Mesenchymal stem cell (in vitro differentiated cells and primary cell): ENCODE measurements at regions not wholly inside any gene's neighbourhood (a gene's known extent, or its start where the extent isn't known, plus 50 kb on each side); places are given as distances from the start of the nearest gene placed in this dataset.

Experiments
- DNase-seq: peaks from one replicate; pipeline ENCODE4 v3.0.0-alpha.2; 2013
- H2AFZ ChIP-seq: one replicate; pipeline ENCODE4 v1.6.1; 2013; ENCODE audit warnings: low read depth, mild to moderate bottlenecking, control low read depth, inconsistent platforms, low read length, moderate library complexity
- H2AK5ac ChIP-seq: 2 replicates; pipeline ENCODE4 v1.6.1; 2013; ENCODE audit warnings: low read length, moderate library complexity, mild to moderate bottlenecking, inconsistent platforms; ENCODE audit not compliant: severe bottlenecking
- H2BK120ac ChIP-seq: one replicate; pipeline ENCODE4 v1.6.1; 2013; ENCODE audit warnings: low read depth, mild to moderate bottlenecking, inconsistent platforms, low read length, moderate library complexity
- H2BK12ac ChIP-seq, 2 experiments: one replicate each; pipeline ENCODE4 v1.6.1; 2013; ENCODE audit warnings: inconsistent platforms in 2 of 2, low read length in 2 of 2, mild to moderate bottlenecking in 2 of 2, moderate library complexity in 2 of 2, control low read depth in 1 of 2
- H2BK15ac ChIP-seq: one replicate; pipeline ENCODE4 v1.6.1; 2013; ENCODE audit warnings: mild to moderate bottlenecking, low read depth, inconsistent platforms; ENCODE audit not compliant: poor library complexity, severe bottlenecking
- H2BK5ac ChIP-seq: 2 replicates; pipeline ENCODE4 v1.6.1; 2013; ENCODE audit warnings: low read depth, mild to moderate bottlenecking, low read length, control low read depth, inconsistent platforms; ENCODE audit not compliant: poor library complexity, severe bottlenecking
- H3K14ac ChIP-seq, 2 experiments: one replicate each; pipeline ENCODE4 v1.6.1; 2013; ENCODE audit warnings: inconsistent platforms in 2 of 2, low read length in 2 of 2, control low read depth in 1 of 2, mild to moderate bottlenecking in 1 of 2, moderate library complexity in 1 of 2
- H3K18ac ChIP-seq, 2 experiments: one replicate each; pipeline ENCODE4 v1.6.1; 2013; ENCODE audit warnings: inconsistent platforms in 2 of 2, low read length in 2 of 2, control low read depth in 1 of 2, low read depth in 1 of 2, mild to moderate bottlenecking in 1 of 2
- H3K23ac ChIP-seq, 2 experiments: one replicate each; pipeline ENCODE4 v1.6.1; 2013; ENCODE audit warnings: inconsistent platforms in 2 of 2, low read length in 2 of 2, mild to moderate bottlenecking in 2 of 2, moderate library complexity in 2 of 2, control low read depth in 1 of 2
- H3K27ac ChIP-seq: 2 replicates; pipeline ENCODE4 v1.5.1; 2013; ENCODE audit warnings: mild to moderate bottlenecking, moderate library complexity, low read length, control low read depth, inconsistent platforms; ENCODE audit not compliant: poor library complexity, severe bottlenecking
- H3K27me3 ChIP-seq, 2 experiments: 2 replicates each; pipeline versions ENCODE4 v1.6.1 to v1.7.0; 2013; ENCODE audit warnings: low read length in 2 of 2, mild to moderate bottlenecking in 2 of 2, moderate library complexity in 2 of 2, control low read depth in 1 of 2, inconsistent platforms in 1 of 2; ENCODE audit not compliant: control insufficient read depth in 1 of 2, insufficient read depth in 1 of 2
- H3K36me3 ChIP-seq, 2 experiments: 2 replicates each; pipeline versions ENCODE4 v1.6.1 to v1.7.0; 2013; ENCODE audit warnings: low read length in 2 of 2, control low read depth in 1 of 2, inconsistent platforms in 1 of 2, low read depth in 1 of 2, mild to moderate bottlenecking in 1 of 2; ENCODE audit not compliant: insufficient read depth in 2 of 2, control insufficient read depth in 1 of 2
- H3K4ac ChIP-seq, 2 experiments: one replicate each; pipeline ENCODE4 v1.6.1; 2013; ENCODE audit warnings: inconsistent platforms in 2 of 2, low read length in 2 of 2, mild to moderate bottlenecking in 2 of 2, moderate library complexity in 2 of 2, control low read depth in 1 of 2, low read depth in 1 of 2
- H3K4me1 ChIP-seq: 2 replicates; pipeline ENCODE4 v1.6.1; 2013; ENCODE audit warnings: low read depth, low read length, control low read depth; ENCODE audit not compliant: control insufficient read depth, insufficient read depth
- H3K4me2 ChIP-seq: 2 replicates; pipeline ENCODE4 v1.6.1; 2013; ENCODE audit warnings: low read length, mild to moderate bottlenecking, inconsistent platforms; ENCODE audit not compliant: poor library complexity, severe bottlenecking
- H3K4me3 ChIP-seq, 2 experiments: 2 replicates each; pipeline versions ENCODE4 v1.5.1 to v1.7.0; 2013; ENCODE audit warnings: low read length in 2 of 2, mild to moderate bottlenecking in 2 of 2, control low read depth in 1 of 2, low read depth in 1 of 2; ENCODE audit not compliant: insufficient read depth in 1 of 2
- H3K79me1 ChIP-seq: replicated peaks from 2 replicates; pipeline ENCODE4 v1.6.1; 2013; ENCODE audit warnings: mild to moderate bottlenecking, control low read depth, low read length, inconsistent platforms; ENCODE audit not compliant: poor library complexity, severe bottlenecking
- H3K9ac ChIP-seq: 2 replicates; pipeline ENCODE4 v1.7.0; 2013; ENCODE audit warnings: mild to moderate bottlenecking, low read length, moderate library complexity
- H3K9me3 ChIP-seq: 2 replicates; pipeline ENCODE4 v1.7.0; 2013; ENCODE audit warnings: mild to moderate bottlenecking, low read length; ENCODE audit not compliant: control insufficient read depth
- H4K8ac ChIP-seq: one replicate; pipeline ENCODE4 v1.6.1; 2013; ENCODE audit warnings: inconsistent platforms, mild to moderate bottlenecking, low read length, moderate library complexity
- H4K91ac ChIP-seq: one replicate; pipeline ENCODE4 v1.6.1; 2013; ENCODE audit warnings: mild to moderate bottlenecking, low read length, inconsistent platforms
- WGBS: methylation state at CpG from one replicate; pipeline ENCODE4 v1.1.7; 2013; ENCODE audit warnings: mixed read lengths; 5-methylcytosine and 5-hydroxymethylcytosine counted together

GRCh38 chr5:4991925-4992324 is 148.2 kb upstream of the ADAMTS16 start:
- H3K36me3 ChIP-seq, result no peaks in the 10 kb centered on the region
- H3K79me1 ChIP-seq, result no peaks in the 10 kb centered on the region
- H3K23ac ChIP-seq, result no peak overlapping the region
- H3K14ac ChIP-seq, result no peak overlapping the region
- WGBS, result 50% methylated on average over 1 of the region's 1 CpG
- H3K9ac ChIP-seq, result no peak overlapping the region
- no peak overlapping the region for H2BK5ac ChIP-seq
- H3K4me1 ChIP-seq, result peaks cover 2% of the 10 kb centered on the region
- H2AFZ ChIP-seq, result no peak overlapping the region
- H2BK12ac ChIP-seq, result no peak overlapping the region
- H3K4me3 ChIP-seq, result no peak overlapping the region
- H2BK15ac ChIP-seq, result no peak overlapping the region
- H2BK120ac ChIP-seq, result no peak overlapping the region
- DNase-seq, result no peak
- no peak overlapping the region for H2AK5ac ChIP-seq
- H4K8ac ChIP-seq, result no peak overlapping the region
- H3K27ac ChIP-seq, result no peak overlapping the region
- H3K27me3 ChIP-seq, result peaks cover 0 to 18% of the 10 kb centered on the region in 2 experiments
- no peak overlapping the region for H3K18ac ChIP-seq
- H3K9me3 ChIP-seq, result no peaks in the 10 kb centered on the region
- no peak overlapping the region for H3K4ac ChIP-seq
- H3K4me2 ChIP-seq, result no peak overlapping the region
- no peak overlapping the region for H4K91ac ChIP-seq

- Histone ChIP-seq H3K36me3 (no peaks in the 10 kb centered on the region), H2BK120ac (no peak overlapping the region), H3K14ac (no peak overlapping the region), H3K4me2 (no peak overlapping the region), H3K79me1 (no peaks in the 10 kb centered on the region), H2BK12ac (no peak overlapping the region), H3K9ac (no peak overlapping the region), H3K4ac (no peak overlapping the region), H3K18ac (no peak overlapping the region), H3K4me3 (no peak overlapping the region), H2BK5ac (no peak overlapping the region), H3K9me3 (no peaks in the 10 kb centered on the region), H2AK5ac (no peak overlapping the region), H3K27ac (no peak overlapping the region), H2BK15ac (no peak overlapping the region), H4K91ac (no peak overlapping the region), H4K8ac (no peak overlapping the region), H2AFZ (no peak overlapping the region), H3K4me1 (no peaks in the 10 kb centered on the region), H3K23ac (no peak overlapping the region), H3K27me3 (peaks cover 0 to 12% of the 10 kb centered on the region in 2 experiments)
- DNase-seq, result no peak
- 70% methylated on average over 4 of the region's 4 CpGs for WGBS
Observed at GRCh38 chr5:4995014-4995413, 145.1 kb upstream of the ADAMTS16 start.

DNA sequence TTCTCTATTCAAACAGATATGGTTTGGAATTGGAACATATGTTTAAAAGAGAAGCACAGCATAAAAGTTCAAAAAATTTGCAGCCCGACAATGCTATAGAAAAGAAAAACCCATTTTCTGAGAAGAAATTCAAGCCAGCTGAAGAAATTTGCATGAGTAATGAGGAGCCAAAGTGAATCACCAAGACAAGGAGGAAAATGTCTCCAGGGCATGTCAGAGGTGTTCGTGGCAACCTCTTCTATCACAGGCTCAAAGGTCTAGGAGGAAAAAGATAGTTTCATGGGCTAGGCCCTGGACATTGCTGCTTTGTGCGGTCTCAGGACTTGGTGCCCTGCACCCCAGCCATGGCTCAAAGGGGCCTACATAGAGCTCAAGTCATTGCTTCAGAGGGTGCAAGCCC is 134.8 kb upstream of the ADAMTS16 start:
- Histone ChIP-seq H3K18ac (no peak overlapping the region), H3K14ac (no peak overlapping the region), H2BK12ac (no peak overlapping the region), H2AFZ (no peak overlapping the region), H2BK120ac (no peak overlapping the region), H4K8ac (no peak overlapping the region), H3K23ac (no peak overlapping the region), H2AK5ac (no peak overlapping the region), H3K4me1 (no peaks in the 10 kb centered on the region), H3K4me3 (no peak overlapping the region), H4K91ac (no peak overlapping the region), H2BK15ac (no peak overlapping the region), H3K79me1 (no peaks in the 10 kb centered on the region), H3K9ac (no peak overlapping the region), H3K27me3 (peaks cover 0 to 20% of the 10 kb centered on the region in 2 experiments), H3K9me3 (no peaks in the 10 kb centered on the region), H3K4ac (no peak overlapping the region), H3K4me2 (no peak overlapping the region), H2BK5ac (no peak overlapping the region), H3K27ac (no peak overlapping the region), H3K36me3 (no peaks in the 10 kb centered on the region)
- WGBS, result 73% methylated on average over 3 of the region's 3 CpGs
- DNase-seq, result no peak

DNA sequence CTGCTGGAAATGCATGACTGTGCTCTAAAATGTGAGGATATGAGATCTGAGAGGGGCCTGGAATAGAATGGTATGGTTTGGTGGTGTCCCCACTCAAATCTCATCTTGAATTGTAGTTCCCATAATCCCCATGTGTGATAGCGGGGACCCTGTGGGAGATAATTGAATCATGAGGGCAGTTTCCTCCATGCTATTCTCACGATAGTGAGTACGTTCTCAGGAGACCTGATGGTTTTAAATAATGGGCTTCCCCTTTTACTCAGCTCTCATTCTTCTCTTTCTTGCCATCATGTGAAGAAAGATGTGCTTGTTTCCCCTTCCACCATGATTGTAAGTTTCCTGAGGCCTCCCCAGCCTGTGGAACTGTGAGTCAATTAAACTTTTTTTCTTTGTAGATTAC is 133.6 kb upstream of the ADAMTS16 start:
- 82% methylated on average over 3 of the region's 3 CpGs for WGBS
- Histone ChIP-seq H3K27ac (no peak overlapping the region), H3K9me3 (no peaks in the 10 kb centered on the region), H3K14ac (no peak overlapping the region), H3K4me3 (no peak overlapping the region), H2BK12ac (no peak overlapping the region), H3K9ac (no peak overlapping the region), H2AFZ (no peak overlapping the region), H2AK5ac (no peak overlapping the region), H4K8ac (no peak overlapping the region), H3K4ac (no peak overlapping the region), H3K27me3 (peaks cover 0 to 20% of the 10 kb centered on the region in 2 experiments), H4K91ac (no peak overlapping the region), H2BK120ac (no peak overlapping the region), H3K79me1 (no peaks in the 10 kb centered on the region), H3K36me3 (no peaks in the 10 kb centered on the region), H3K23ac (no peak overlapping the region), H3K4me2 (no peak overlapping the region), H3K4me1 (no peaks in the 10 kb centered on the region), H3K18ac (no peak overlapping the region), H2BK5ac (no peak overlapping the region), H2BK15ac (no peak overlapping the region)
- DNase-seq, result no peak
